ENCODE measurements at regions not wholly inside any gene's neighbourhood (a gene's known extent, or its start where the extent isn't known, plus 50 kb on each side); places are given as distances from the start of the nearest gene placed in this dataset.
"Not testable (repeated sequence)": the region's sequence is repeated elsewhere in the genome, so short reads cannot be mapped to it uniquely, and the experiment has no call there.

GRCh38 chr3:64368257-64369020 is 143.2 kb upstream of the PRICKLE2 start:
- intact Hi-C loops (cut with DNase I), result no loop called here
- DNase-seq, result no peak
- no peak overlapping the region for H3K27ac ChIP-seq

GRCh38 chr3:64365877-64366276 is 140.6 kb upstream of the PRICKLE2 start:
- no peak for TF ChIP-seq POLR2A (IDR thresholded peaks at IDR 0.05)
- TF ChIP-seq, protein P1, sequence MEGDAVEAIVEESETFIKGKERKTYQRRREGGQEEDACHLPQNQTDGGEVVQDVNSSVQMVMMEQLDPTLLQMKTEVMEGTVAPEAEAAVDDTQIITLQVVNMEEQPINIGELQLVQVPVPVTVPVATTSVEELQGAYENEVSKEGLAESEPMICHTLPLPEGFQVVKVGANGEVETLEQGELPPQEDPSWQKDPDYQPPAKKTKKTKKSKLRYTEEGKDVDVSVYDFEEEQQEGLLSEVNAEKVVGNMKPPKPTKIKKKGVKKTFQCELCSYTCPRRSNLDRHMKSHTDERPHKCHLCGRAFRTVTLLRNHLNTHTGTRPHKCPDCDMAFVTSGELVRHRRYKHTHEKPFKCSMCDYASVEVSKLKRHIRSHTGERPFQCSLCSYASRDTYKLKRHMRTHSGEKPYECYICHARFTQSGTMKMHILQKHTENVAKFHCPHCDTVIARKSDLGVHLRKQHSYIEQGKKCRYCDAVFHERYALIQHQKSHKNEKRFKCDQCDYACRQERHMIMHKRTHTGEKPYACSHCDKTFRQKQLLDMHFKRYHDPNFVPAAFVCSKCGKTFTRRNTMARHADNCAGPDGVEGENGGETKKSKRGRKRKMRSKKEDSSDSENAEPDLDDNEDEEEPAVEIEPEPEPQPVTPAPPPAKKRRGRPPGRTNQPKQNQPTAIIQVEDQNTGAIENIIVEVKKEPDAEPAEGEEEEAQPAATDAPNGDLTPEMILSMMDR (IDR thresholded peaks at IDR 0.05), result no peak
- no peaks in the 10 kb centered on the region for H3K27me3 ChIP-seq
- no peaks in the 10 kb centered on the region for H3K9me3 ChIP-seq
- H3K4me3 ChIP-seq, result no peak overlapping the region
- WGBS, 2 donors, result 85 to 94% methylated on average over 5 of the region's 5 CpGs
- intact Hi-C loops (cut with DNase I), result no loop called here
- H3K36me3 ChIP-seq, result no peaks in the 10 kb centered on the region
- no peak for DNase-seq
- peaks cover 0 to 6% (median 0%) of the 10 kb centered on the region in 3 donors for H3K4me1 ChIP-seq
- no peak overlapping the region for H3K27ac ChIP-seq

More at GRCh38 chr3:64368257-64369020, 143.2 kb upstream of the PRICKLE2 start:
- Histone ChIP-seq H3K36me3 (no peaks in the 10 kb centered on the region), H3K4me1 (peaks cover 0 to 6% (median 0%) of the 10 kb centered on the region in 3 donors), H3K4me3 (no peak overlapping the region), H3K27me3 (no peaks in the 10 kb centered on the region), H3K9me3 (no peaks in the 10 kb centered on the region)
- 64 to 68% methylated on average over 10 of the region's 10 CpGs for WGBS, 2 donors
- no peak for TF ChIP-seq POLR2A (IDR thresholded peaks at IDR 0.05)
- TF ChIP-seq, protein P1 (IDR thresholded peaks at IDR 0.05), result no peak

DNA sequence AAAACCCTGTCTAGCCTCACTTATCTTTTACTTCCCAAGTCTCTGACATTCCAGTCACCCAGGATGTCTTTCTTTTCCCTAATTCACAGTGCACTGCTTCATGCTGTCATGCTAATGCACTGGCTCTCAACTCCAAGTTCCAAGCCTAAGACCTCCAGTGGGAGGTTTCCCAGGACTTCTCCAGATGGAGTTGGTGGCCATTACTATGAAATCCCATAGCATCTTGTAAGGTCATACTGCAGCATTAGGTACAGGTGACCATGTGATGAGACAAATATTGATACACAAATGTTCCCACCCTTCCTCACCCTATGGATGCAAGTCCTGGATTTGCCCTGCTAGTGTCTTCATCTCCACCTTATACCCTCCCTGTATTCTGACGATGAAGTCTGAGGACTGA is 138.6 kb upstream of the PRICKLE2 start:
- H3K9me3 ChIP-seq, result no peaks in the 10 kb centered on the region
- H3K4me1 ChIP-seq, result peaks cover 0 to 5% (median 0%) of the 10 kb centered on the region in 3 donors
- no peaks in the 10 kb centered on the region for H3K36me3 ChIP-seq
- 100% methylated on average over 1 of the region's 1 CpG; no CpG with 5 or more reads in 1 of the 2 donors for WGBS, 2 donors
- no peak overlapping the region for H3K27ac ChIP-seq
- H3K4me3 ChIP-seq, result no peak overlapping the region
- no peaks in the 10 kb centered on the region for H3K27me3 ChIP-seq
- intact Hi-C loops (cut with DNase I), result no loop called here
- no peak for DNase-seq
- TF ChIP-seq, protein P1 (IDR thresholded peaks at IDR 0.05), result no peak
- TF ChIP-seq POLR2A (IDR thresholded peaks at IDR 0.05), result no peak

DNA sequence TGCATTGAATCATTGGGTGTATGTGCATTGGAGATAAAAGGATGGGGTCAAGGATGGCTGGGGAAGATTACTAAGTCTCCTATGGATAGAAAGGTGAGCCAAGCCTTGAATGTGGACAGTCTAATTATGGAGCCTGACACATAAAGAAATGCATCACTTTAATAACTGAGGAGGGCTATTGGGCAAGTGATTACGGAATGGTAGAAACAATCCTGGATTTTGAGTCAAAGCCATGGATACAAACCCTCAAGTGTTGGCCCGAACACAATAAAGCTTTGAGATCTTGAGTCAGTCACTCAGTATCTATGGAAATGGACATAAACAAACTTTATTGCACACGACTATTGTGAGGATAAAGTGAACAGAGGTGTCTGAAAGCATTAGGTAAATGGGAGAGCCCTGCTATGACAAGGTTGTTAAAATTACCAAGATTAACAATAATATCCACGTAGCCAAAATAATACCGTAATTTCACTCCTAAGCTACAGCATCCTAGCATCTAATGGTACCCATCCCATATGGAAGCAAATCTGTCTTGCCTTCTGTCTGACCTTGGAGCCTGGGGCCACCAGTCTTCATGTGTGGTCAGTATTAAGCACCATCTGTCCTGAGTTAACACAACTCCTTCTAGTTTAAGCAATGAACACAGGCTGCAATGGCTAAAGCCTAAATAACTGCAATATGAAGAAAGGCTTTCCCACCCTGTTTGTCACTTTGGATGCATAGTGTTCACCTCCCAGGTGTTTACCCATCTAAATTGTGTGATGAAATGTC is 136.9 kb upstream of the PRICKLE2 start:
- no peak overlapping the region for H3K4me3 ChIP-seq
- TF ChIP-seq, protein P1 (IDR thresholded peaks at IDR 0.05), result no peak
- intact Hi-C loops (cut with DNase I), result no loop called here

DNA sequence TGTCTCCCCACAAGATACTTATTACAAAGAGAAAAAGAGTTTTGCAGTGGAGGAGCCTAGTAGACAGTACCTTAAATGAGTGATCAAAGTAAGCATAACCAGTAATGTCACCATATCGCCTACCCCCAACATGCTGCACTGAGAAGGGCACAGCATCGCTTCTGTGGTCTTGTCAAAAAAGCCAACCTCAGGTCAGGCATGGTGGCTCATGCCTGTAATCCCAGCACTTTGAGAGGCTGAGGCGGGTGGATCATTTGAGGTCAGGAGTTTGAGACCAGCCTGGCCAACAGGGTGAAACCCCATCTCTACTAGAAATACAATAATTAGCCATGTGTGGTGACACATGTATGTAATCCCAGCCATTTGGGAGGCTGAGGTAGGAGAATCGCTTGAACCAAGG is 135.8 kb upstream of the PRICKLE2 start:
- WGBS, 2 donors, result 77 to 96% methylated on average over 4 of the region's 4 CpGs
- H3K27ac ChIP-seq; H3K4me3 ChIP-seq; H3K36me3 ChIP-seq; H3K27me3 ChIP-seq; H3K4me1 ChIP-seq; H3K9me3 ChIP-seq; DNase-seq; intact Hi-C loops (cut with DNase I): not testable (repeated sequence)

More for the DNA sequence above, 136.9 kb upstream of the PRICKLE2 start:
- WGBS, 2 donors, result 49 to 52% methylated on average over 5 of the region's 5 CpGs
- Histone ChIP-seq H3K27me3 (no peaks in the 10 kb centered on the region), H3K36me3 (no peaks in the 10 kb centered on the region), H3K27ac (no peak overlapping the region), H3K4me1 (peaks cover 0 to 5% (median 0%) of the 10 kb centered on the region in 3 donors), H3K9me3 (no peaks in the 10 kb centered on the region)
- no peak for DNase-seq
